Neural cell (in vitro differentiated cells): ENCODE measurements at regions not wholly inside any gene's neighbourhood (a gene's known extent, or its start where the extent isn't known, plus 50 kb on each side); places are given as distances from the start of the nearest gene placed in this dataset.

Experiments used
- H2AFZ ChIP-seq: fragments of 200-600, 300-800 bp; sonication (generic), shearing (Covaris generic); 2 replicates; pipeline ENCODE4 v1.6.0; 2014; ENCODE audit warnings: low read depth, mild to moderate bottlenecking, antibody characterized with exemption, low read length, moderate library complexity
- H3F3A ChIP-seq: fragments of 200-600 bp; shearing (Covaris generic); 2 replicates; pipeline ENCODE4 v1.6.1; 2016; ENCODE audit warnings: mild to moderate bottlenecking, moderate library complexity, mixed read lengths, antibody characterized with exemption, low read length; ENCODE audit not compliant: insufficient read depth, poor library complexity, severe bottlenecking
- H3K27ac ChIP-seq: fragments of 200-600, 300-800 bp; sonication (generic), shearing (Covaris generic); 2 replicates; pipeline ENCODE4 v1.5.1; 2014; ENCODE audit warnings: mild to moderate bottlenecking, low read length, moderate library complexity
- H3K27me3 ChIP-seq: fragments of 300-800, 200-600 bp; sonication (generic), shearing (Covaris generic); 2 replicates; pipeline ENCODE4 v1.6.0; 2014; ENCODE audit warnings: mild to moderate bottlenecking, low read depth, low read length, moderate library complexity; ENCODE audit not compliant: insufficient read depth
- H3K36me3 ChIP-seq: fragments of 300-800, 200-600 bp; sonication (generic), shearing (Covaris generic); 2 replicates; pipeline ENCODE4 v1.5.1; 2014; ENCODE audit warnings: mild to moderate bottlenecking, antibody characterized with exemption, low read length, moderate library complexity; ENCODE audit not compliant: insufficient read depth
- H3K4me2 ChIP-seq: fragments of 300-800, 200-600 bp; sonication (generic), shearing (Covaris generic); 2 replicates; pipeline ENCODE4 v1.6.0; 2014; ENCODE audit warnings: mild to moderate bottlenecking, low read length
- H3K4me3 ChIP-seq: fragments of 300-800, 200-600 bp; sonication (generic), shearing (Covaris generic); 2 replicates; pipeline ENCODE4 v1.5.1; 2014; ENCODE audit warnings: mild to moderate bottlenecking, low read length, moderate library complexity
- H3K79me2 ChIP-seq: fragments of 200-600 bp; shearing (Covaris generic); replicated peaks from 2 replicates; pipeline ENCODE4 v1.6.0; 2014; ENCODE audit warnings: mild to moderate bottlenecking, low read length, moderate library complexity; ENCODE audit not compliant: insufficient read depth
- H3K9ac ChIP-seq: fragments of 300-800, 200-600 bp; sonication (generic), shearing (Covaris generic); 2 replicates; pipeline ENCODE4 v1.6.1; 2016; ENCODE audit warnings: mild to moderate bottlenecking, low read length, mixed read lengths
- H3K9me2 ChIP-seq: fragments of 200-600 bp; shearing (Covaris generic); 2 replicates; pipeline ENCODE4 v1.6.1; 2016; ENCODE audit warnings: mild to moderate bottlenecking, low read length, mixed read lengths; ENCODE audit not compliant: insufficient read depth
- H3K9me3 ChIP-seq: fragments of 200-600, 300-800 bp; sonication (generic), shearing (Covaris generic); 2 replicates; pipeline ENCODE4 v1.6.1; 2016; ENCODE audit warnings: mild to moderate bottlenecking, mixed run types, low read length, moderate library complexity, mixed read lengths
- H4K20me1 ChIP-seq: fragments of 200-600 bp; shearing (Covaris generic); 2 replicates; pipeline ENCODE4 v1.6.1; 2016; ENCODE audit warnings: mild to moderate bottlenecking, mixed run types; ENCODE audit not compliant: insufficient read depth
- EP300 ChIP-seq: fragments of 450-650 bp; conservative IDR thresholded peaks from 2 replicates; pipeline ENCODE4 v1.6.1; 2014; ENCODE audit warnings: antibody characterized with exemption, mild to moderate bottlenecking, moderate library complexity; ENCODE audit not compliant: poor library complexity, severe bottlenecking
- EZH2 ChIP-seq: fragments of 200-600, 300-800 bp; shearing (Covaris generic), sonication (generic); IDR thresholded peaks from 2 replicates; pipeline ENCODE4 v1.6.1; 2014; ENCODE audit warnings: antibody characterized with exemption, low read length, borderline replicate concordance, mild to moderate bottlenecking; ENCODE audit not compliant: insufficient read depth, poor library complexity, severe bottlenecking
- MXI1 ChIP-seq: fragments of 450-650 bp; conservative IDR thresholded peaks from 2 replicates; pipeline ENCODE4 v1.6.1; 2014; ENCODE audit warnings: antibody characterized with exemption, mild to moderate bottlenecking; ENCODE audit not compliant: poor library complexity, severe bottlenecking
- POLR2AphosphoS5 ChIP-seq: IDR thresholded peaks from 2 replicates; pipeline ENCODE4 v1.6.1; 2012
- RAD21 ChIP-seq: fragments of 450-650 bp; conservative IDR thresholded peaks from 2 replicates; pipeline ENCODE4 v1.6.1; 2014; ENCODE audit warnings: antibody characterized with exemption, mild to moderate bottlenecking, moderate library complexity
- SMC3 ChIP-seq: fragments of 450-650 bp; conservative IDR thresholded peaks from 2 replicates; pipeline ENCODE4 v1.6.1; 2014; ENCODE audit warnings: antibody characterized with exemption, mild to moderate bottlenecking, moderate library complexity; ENCODE audit not compliant: poor library complexity
- TAF1 ChIP-seq: IDR thresholded peaks from 2 replicates; pipeline ENCODE4 v1.6.1; 2012; ENCODE audit warnings: low read depth
- TF ChIP-seq, protein P1 (sequence below): fragments of 450-650 bp; IDR thresholded peaks from 2 replicates; pipeline ENCODE4 v1.5.1; 2014; ENCODE audit warnings: antibody characterized with exemption, mild to moderate bottlenecking, moderate library complexity; ENCODE audit not compliant: poor library complexity, severe bottlenecking
- TF ChIP-seq, protein P2 (sequence below): IDR thresholded peaks from 2 replicates; pipeline ENCODE4 v1.6.1; 2012; ENCODE audit warnings: borderline replicate concordance

DNA sequence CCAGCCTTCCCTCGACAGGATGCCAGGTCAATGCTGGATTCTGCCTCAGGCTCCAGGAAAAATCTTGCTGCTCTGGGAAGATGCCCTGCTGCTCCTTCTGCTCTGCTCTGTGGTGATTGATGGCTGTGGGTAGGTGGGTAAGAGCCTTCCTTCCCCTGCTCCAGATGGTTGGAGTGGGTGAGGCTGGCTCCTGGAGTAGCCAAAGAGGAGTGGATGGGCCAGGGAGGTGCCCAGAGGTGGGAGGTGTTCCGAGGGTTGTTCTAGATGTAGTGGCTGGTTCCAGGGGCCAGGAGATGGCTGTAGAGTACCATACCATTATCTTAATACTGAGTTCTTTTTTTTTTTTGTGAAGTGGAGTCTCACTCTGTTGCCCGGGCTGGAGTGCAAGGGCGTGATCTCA lies 99.6 kb upstream of the THY1 start:
- H3K27me3 ChIP-seq, result no peaks in the 10 kb centered on the region
- no peak for TF ChIP-seq RAD21
- TF ChIP-seq MXI1, result no peak
- no peak for TF ChIP-seq TAF1
- TF ChIP-seq, protein P1, sequence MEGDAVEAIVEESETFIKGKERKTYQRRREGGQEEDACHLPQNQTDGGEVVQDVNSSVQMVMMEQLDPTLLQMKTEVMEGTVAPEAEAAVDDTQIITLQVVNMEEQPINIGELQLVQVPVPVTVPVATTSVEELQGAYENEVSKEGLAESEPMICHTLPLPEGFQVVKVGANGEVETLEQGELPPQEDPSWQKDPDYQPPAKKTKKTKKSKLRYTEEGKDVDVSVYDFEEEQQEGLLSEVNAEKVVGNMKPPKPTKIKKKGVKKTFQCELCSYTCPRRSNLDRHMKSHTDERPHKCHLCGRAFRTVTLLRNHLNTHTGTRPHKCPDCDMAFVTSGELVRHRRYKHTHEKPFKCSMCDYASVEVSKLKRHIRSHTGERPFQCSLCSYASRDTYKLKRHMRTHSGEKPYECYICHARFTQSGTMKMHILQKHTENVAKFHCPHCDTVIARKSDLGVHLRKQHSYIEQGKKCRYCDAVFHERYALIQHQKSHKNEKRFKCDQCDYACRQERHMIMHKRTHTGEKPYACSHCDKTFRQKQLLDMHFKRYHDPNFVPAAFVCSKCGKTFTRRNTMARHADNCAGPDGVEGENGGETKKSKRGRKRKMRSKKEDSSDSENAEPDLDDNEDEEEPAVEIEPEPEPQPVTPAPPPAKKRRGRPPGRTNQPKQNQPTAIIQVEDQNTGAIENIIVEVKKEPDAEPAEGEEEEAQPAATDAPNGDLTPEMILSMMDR, result no peak
- TF ChIP-seq POLR2AphosphoS5, result no peak

DNA sequence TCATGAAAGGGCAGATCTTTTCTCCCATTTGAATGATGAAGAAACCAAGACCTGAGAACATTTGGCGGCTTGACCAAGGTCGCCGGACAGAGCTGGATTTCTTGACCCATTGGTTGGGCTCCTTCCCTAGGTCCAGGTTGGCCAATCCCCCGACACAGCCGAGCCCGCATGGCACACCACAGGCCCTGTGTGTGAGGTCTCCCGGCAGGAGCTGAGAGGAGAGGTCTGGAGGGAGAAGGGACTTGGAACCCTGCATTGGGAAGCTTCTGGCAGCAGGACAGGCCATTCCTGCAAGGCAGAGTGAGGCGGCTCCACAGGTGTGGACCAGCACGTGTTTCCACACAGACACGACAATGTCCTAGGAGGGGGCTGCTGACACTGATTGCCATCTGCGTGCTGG lies 98.6 kb upstream of the THY1 start:
- H3F3A ChIP-seq, result no peaks in the 10 kb centered on the region
- H3K9ac ChIP-seq, result no peak overlapping the region
- H3K36me3 ChIP-seq, result no peaks in the 10 kb centered on the region
- H3K79me2 ChIP-seq, result no peaks in the 10 kb centered on the region
- no peak overlapping the region for H2AFZ ChIP-seq
- H3K4me3 ChIP-seq, result no peak overlapping the region
- no peak for TF ChIP-seq EP300
- TF ChIP-seq, protein P1, result no peak
- TF ChIP-seq EZH2, result no peak
- no peaks in the 10 kb centered on the region for H3K9me2 ChIP-seq
- H3K27ac ChIP-seq, result peak overlapping the region; percentile 51
- no peaks in the 10 kb centered on the region for H3K9me3 ChIP-seq
- no peak overlapping the region for H3K4me2 ChIP-seq
- H4K20me1 ChIP-seq, result no peaks in the 10 kb centered on the region
- no peaks in the 10 kb centered on the region for H3K27me3 ChIP-seq

More for the DNA sequence above, 99.6 kb upstream of the THY1 start:
- H3K36me3 ChIP-seq, result no peaks in the 10 kb centered on the region
- H3K27ac ChIP-seq, result no peak overlapping the region
- no peak overlapping the region for H2AFZ ChIP-seq
- H3K4me3 ChIP-seq, result no peak overlapping the region
- H3K4me2 ChIP-seq, result no peak overlapping the region
- H3K79me2 ChIP-seq, result no peaks in the 10 kb centered on the region
- no peaks in the 10 kb centered on the region for H3K9me3 ChIP-seq
- no peak overlapping the region for H3K9ac ChIP-seq
- H4K20me1 ChIP-seq, result no peaks in the 10 kb centered on the region
- H3F3A ChIP-seq, result no peaks in the 10 kb centered on the region
- H3K9me2 ChIP-seq, result no peaks in the 10 kb centered on the region

DNA sequence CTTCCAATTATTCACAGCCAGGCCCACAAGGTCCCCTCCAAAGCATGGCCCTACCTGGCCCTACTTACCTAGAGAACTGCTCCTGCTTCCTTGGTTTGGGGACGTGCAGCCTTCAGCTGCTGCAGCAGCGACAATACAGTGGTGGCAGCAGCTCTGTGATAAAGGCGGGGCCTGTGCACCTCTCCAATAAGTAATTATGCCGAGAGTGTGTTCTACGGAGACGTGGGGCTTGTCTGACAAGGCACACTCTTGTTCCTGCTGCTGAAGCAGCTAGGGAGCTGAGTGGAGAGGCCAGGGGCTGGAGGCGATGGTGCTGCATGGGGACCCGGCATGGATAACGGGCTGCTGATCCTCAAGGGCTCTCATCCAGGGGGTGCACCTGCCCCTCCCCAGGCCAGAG lies 98.0 kb upstream of the THY1 start:
- no peaks in the 10 kb centered on the region for H3K9me2 ChIP-seq
- H3K27ac ChIP-seq, result peak overlapping the region; percentile 51
- H2AFZ ChIP-seq, result peak overlapping the region; percentile 2
- H3K9ac ChIP-seq, result peak overlapping the region; percentile 44
- TF ChIP-seq RAD21 (no peak), SMC3 (no peak), EZH2 (no peak), MXI1 (no peak), EP300 (peak; percentile 10), POLR2AphosphoS5 (peak; percentile 34), TAF1 (no peak)
- TF ChIP-seq, protein P1, result no peak
- TF ChIP-seq, protein P2, sequence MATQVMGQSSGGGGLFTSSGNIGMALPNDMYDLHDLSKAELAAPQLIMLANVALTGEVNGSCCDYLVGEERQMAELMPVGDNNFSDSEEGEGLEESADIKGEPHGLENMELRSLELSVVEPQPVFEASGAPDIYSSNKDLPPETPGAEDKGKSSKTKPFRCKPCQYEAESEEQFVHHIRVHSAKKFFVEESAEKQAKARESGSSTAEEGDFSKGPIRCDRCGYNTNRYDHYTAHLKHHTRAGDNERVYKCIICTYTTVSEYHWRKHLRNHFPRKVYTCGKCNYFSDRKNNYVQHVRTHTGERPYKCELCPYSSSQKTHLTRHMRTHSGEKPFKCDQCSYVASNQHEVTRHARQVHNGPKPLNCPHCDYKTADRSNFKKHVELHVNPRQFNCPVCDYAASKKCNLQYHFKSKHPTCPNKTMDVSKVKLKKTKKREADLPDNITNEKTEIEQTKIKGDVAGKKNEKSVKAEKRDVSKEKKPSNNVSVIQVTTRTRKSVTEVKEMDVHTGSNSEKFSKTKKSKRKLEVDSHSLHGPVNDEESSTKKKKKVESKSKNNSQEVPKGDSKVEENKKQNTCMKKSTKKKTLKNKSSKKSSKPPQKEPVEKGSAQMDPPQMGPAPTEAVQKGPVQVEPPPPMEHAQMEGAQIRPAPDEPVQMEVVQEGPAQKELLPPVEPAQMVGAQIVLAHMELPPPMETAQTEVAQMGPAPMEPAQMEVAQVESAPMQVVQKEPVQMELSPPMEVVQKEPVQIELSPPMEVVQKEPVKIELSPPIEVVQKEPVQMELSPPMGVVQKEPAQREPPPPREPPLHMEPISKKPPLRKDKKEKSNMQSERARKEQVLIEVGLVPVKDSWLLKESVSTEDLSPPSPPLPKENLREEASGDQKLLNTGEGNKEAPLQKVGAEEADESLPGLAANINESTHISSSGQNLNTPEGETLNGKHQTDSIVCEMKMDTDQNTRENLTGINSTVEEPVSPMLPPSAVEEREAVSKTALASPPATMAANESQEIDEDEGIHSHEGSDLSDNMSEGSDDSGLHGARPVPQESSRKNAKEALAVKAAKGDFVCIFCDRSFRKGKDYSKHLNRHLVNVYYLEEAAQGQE, result no peak
- no peaks in the 10 kb centered on the region for H3F3A ChIP-seq
- no peaks in the 10 kb centered on the region for H4K20me1 ChIP-seq
- no peaks in the 10 kb centered on the region for H3K27me3 ChIP-seq
- no peak overlapping the region for H3K4me2 ChIP-seq
- H3K9me3 ChIP-seq, result no peaks in the 10 kb centered on the region
- H3K36me3 ChIP-seq, result no peaks in the 10 kb centered on the region
- no peaks in the 10 kb centered on the region for H3K79me2 ChIP-seq
- peak overlapping the region; percentile 33 for H3K4me3 ChIP-seq
